ENCODE measurements at regions not wholly inside any gene's neighbourhood (a gene's known extent, or its start where the extent isn't known, plus 50 kb on each side); places are given as distances from the start of the nearest gene placed in this dataset.

DNA sequence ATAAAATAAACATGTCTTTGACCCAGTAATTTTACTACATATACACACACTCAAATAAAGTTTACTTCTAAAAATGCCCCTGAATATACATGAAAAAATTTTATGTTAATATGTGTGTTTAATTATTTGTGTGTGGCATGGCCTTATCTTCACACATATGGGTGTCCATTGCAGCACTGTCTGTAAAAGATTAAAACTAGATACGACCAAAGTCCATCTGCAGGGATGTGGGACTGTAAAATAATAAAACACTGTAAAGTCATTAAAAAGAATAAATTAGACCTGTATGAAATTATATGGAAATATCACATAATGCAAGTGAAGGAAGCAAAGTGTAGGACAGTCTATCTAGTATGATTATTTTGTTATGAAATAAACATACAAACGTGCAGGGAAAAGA, 337.3 kb downstream of the RND3 start:
- RAD21 ChIA-PET (ENCODE audit: low non-redundant PET in 1 of 2, low total read pairs in 2 of 2, uncharacterized antibody in 2 of 2, unreplicated experiment in 2 of 2) = no interaction called here
- Histone ChIP-seq H3K9ac (ENCODE audit: low read length) (no peak overlapping the region), H3K4me3 (replicated peaks in 1 of 2; ENCODE audit: low read depth in 1 of 2, low read length in 2 of 2) (no peak overlapping the region), H3K36me3 (ENCODE audit: control insufficient read depth in 1 of 2, insufficient read depth in 2 of 2, low read length in 2 of 2) (no peaks in the 10 kb centered on the region), H3K79me2 (ENCODE audit: insufficient read depth, low read length) (no peaks in the 10 kb centered on the region), H3K27ac (ENCODE audit: low read depth, low read length) (no peak overlapping the region), H3K9me3 (ENCODE audit: control insufficient read depth in 1 of 2, insufficient read depth in 1 of 2, low read depth in 1 of 2, low read length in 2 of 2) (no peaks in the 10 kb centered on the region), H2AFZ (ENCODE audit: low read depth, low read length, poor library complexity, severe bottlenecking) (no peak overlapping the region), H3K9me2 (ENCODE audit: insufficient read depth) (no peaks in the 10 kb centered on the region), H4K20me1 (ENCODE audit: insufficient read depth) (no peaks in the 10 kb centered on the region), H3K4me1 (ENCODE audit: control insufficient read depth in 1 of 2, insufficient read depth in 2 of 2, low read length in 2 of 2) (no peaks in the 10 kb centered on the region), H3K4me2 (ENCODE audit: low read length) (no peak overlapping the region), H3K27me3 (ENCODE audit: insufficient read depth, low read length) (no peaks in the 10 kb centered on the region)
- ATAC-seq (no peak), DNase-seq (ENCODE audit: low read depth, low spot score) (no peak)
- intact Hi-C loops (cut with micrococcal nuclease) = no loop called here
- CTCF ChIA-PET = no interaction called here
- POLR2A ChIA-PET = no interaction called here
- BruUV-seq (replicated peaks) = no TSS peak
- TF ChIP-seq, protein P1, sequence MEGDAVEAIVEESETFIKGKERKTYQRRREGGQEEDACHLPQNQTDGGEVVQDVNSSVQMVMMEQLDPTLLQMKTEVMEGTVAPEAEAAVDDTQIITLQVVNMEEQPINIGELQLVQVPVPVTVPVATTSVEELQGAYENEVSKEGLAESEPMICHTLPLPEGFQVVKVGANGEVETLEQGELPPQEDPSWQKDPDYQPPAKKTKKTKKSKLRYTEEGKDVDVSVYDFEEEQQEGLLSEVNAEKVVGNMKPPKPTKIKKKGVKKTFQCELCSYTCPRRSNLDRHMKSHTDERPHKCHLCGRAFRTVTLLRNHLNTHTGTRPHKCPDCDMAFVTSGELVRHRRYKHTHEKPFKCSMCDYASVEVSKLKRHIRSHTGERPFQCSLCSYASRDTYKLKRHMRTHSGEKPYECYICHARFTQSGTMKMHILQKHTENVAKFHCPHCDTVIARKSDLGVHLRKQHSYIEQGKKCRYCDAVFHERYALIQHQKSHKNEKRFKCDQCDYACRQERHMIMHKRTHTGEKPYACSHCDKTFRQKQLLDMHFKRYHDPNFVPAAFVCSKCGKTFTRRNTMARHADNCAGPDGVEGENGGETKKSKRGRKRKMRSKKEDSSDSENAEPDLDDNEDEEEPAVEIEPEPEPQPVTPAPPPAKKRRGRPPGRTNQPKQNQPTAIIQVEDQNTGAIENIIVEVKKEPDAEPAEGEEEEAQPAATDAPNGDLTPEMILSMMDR (IDR thresholded peaks at IDR 0.05 in 2 of 3, conservative IDR thresholded peaks at IDR 0.05 in 1 of 3; ENCODE audit: borderline replicate concordance in 1 of 3, insufficient read depth in 1 of 3, low read depth in 2 of 3, low read length in 2 of 3) = no peak

DNA sequence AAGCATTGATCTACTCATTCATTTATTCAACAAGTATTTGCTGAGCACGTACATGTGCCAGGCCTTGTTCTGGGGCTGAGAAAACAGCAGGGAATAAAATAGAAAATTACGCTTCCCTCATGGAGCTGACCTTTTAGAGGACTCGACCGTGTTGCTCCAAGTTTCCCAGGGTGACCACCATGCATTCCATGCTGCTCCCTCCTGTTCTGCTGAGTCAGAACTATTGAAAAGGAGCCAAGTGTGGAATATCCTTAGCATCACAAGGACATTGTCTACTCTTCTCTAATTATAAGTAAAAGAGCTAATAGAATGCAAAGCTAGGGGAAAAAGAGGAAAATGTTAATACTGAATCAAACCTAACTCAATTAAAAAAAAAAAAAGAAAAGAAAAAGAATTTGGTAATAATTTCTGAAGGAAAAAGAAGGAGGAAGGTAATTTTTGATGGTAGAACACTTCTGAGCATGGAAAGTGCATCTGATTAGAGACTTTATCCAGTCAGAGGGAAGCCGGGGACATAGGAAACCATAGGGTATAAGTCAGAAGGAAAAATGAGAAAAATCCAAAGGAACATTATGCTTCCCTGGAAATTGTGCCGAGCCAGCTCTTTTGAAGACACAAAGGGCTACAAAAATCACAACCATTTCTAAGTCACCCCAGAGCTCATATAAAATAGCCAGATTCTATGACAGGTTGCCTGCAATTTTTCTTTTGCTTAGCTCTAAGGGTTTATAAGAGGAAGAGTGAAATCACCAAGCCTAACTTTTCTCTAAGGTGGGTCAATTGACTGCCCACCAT, 339.4 kb downstream of the RND3 start:
- Histone ChIP-seq H3K4me3 (replicated peaks in 1 of 2; ENCODE audit: low read depth in 1 of 2, low read length in 2 of 2) (no peak overlapping the region), H3K9ac (ENCODE audit: low read length) (no peak overlapping the region), H3K4me2 (ENCODE audit: low read length) (no peak overlapping the region), H3K27me3 (ENCODE audit: insufficient read depth, low read length) (no peaks in the 10 kb centered on the region), H3K9me2 (ENCODE audit: insufficient read depth) (no peaks in the 10 kb centered on the region), H3K9me3 (ENCODE audit: control insufficient read depth in 1 of 2, insufficient read depth in 1 of 2, low read depth in 1 of 2, low read length in 2 of 2) (no peaks in the 10 kb centered on the region), H2AFZ (ENCODE audit: low read depth, low read length, poor library complexity, severe bottlenecking) (no peak overlapping the region), H3K4me1 (ENCODE audit: control insufficient read depth in 1 of 2, insufficient read depth in 2 of 2, low read length in 2 of 2) (peaks cover 0 to 4% of the 10 kb centered on the region in 2 experiments; a peak in 1 of 4 replicates), H3K79me2 (ENCODE audit: insufficient read depth, low read length) (no peaks in the 10 kb centered on the region), H4K20me1 (ENCODE audit: insufficient read depth) (no peaks in the 10 kb centered on the region), H3K36me3 (ENCODE audit: control insufficient read depth in 1 of 2, insufficient read depth in 2 of 2, low read length in 2 of 2) (no peaks in the 10 kb centered on the region), H3K27ac (ENCODE audit: low read depth, low read length) (no peak overlapping the region)
- CTCF ChIA-PET = no interaction called here
- ATAC-seq = no peak
- DNase-seq (ENCODE audit: low read depth, low spot score) = no peak
- POLR2A ChIA-PET = no interaction called here
- RAD21 ChIA-PET (ENCODE audit: low non-redundant PET in 1 of 2, low total read pairs in 2 of 2, uncharacterized antibody in 2 of 2, unreplicated experiment in 2 of 2) = no interaction called here
- BruUV-seq (replicated peaks) = no TSS peak
- intact Hi-C loops (cut with micrococcal nuclease) = no loop called here
- TF ChIP-seq, protein P2, sequence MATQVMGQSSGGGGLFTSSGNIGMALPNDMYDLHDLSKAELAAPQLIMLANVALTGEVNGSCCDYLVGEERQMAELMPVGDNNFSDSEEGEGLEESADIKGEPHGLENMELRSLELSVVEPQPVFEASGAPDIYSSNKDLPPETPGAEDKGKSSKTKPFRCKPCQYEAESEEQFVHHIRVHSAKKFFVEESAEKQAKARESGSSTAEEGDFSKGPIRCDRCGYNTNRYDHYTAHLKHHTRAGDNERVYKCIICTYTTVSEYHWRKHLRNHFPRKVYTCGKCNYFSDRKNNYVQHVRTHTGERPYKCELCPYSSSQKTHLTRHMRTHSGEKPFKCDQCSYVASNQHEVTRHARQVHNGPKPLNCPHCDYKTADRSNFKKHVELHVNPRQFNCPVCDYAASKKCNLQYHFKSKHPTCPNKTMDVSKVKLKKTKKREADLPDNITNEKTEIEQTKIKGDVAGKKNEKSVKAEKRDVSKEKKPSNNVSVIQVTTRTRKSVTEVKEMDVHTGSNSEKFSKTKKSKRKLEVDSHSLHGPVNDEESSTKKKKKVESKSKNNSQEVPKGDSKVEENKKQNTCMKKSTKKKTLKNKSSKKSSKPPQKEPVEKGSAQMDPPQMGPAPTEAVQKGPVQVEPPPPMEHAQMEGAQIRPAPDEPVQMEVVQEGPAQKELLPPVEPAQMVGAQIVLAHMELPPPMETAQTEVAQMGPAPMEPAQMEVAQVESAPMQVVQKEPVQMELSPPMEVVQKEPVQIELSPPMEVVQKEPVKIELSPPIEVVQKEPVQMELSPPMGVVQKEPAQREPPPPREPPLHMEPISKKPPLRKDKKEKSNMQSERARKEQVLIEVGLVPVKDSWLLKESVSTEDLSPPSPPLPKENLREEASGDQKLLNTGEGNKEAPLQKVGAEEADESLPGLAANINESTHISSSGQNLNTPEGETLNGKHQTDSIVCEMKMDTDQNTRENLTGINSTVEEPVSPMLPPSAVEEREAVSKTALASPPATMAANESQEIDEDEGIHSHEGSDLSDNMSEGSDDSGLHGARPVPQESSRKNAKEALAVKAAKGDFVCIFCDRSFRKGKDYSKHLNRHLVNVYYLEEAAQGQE (IDR thresholded peaks at IDR 0.05; ENCODE audit: low read depth) = no peak
- TF ChIP-seq EGR1 (IDR thresholded peaks at IDR 0.05; ENCODE audit: low read depth) = no peak
- no peak for TF ChIP-seq ELF1 (IDR thresholded peaks at IDR 0.05; ENCODE audit: borderline replicate concordance, low read depth)
- TF ChIP-seq POLR2A (IDR thresholded peaks at IDR 0.05; ENCODE audit: borderline replicate concordance, extremely low read depth, insufficient read depth, insufficient read length) = no peak
- TF ChIP-seq EZH2phosphoT487 (IDR thresholded peaks at IDR 0.05; ENCODE audit: borderline replicate concordance) = no peak
- TF ChIP-seq, protein P3, sequence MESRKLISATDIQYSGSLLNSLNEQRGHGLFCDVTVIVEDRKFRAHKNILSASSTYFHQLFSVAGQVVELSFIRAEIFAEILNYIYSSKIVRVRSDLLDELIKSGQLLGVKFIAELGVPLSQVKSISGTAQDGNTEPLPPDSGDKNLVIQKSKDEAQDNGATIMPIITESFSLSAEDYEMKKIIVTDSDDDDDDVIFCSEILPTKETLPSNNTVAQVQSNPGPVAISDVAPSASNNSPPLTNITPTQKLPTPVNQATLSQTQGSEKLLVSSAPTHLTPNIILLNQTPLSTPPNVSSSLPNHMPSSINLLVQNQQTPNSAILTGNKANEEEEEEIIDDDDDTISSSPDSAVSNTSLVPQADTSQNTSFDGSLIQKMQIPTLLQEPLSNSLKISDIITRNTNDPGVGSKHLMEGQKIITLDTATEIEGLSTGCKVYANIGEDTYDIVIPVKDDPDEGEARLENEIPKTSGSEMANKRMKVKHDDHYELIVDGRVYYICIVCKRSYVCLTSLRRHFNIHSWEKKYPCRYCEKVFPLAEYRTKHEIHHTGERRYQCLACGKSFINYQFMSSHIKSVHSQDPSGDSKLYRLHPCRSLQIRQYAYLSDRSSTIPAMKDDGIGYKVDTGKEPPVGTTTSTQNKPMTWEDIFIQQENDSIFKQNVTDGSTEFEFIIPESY (IDR thresholded peaks at IDR 0.05; ENCODE audit: extremely low read depth, insufficient replicate concordance, low read length) = no peak
- no peak for TF ChIP-seq CEBPB (IDR thresholded peaks at IDR 0.05; ENCODE audit: low read depth)
- no peak for TF ChIP-seq FOSL1 (IDR thresholded peaks at IDR 0.05; ENCODE audit: low read depth)
- no peak for TF ChIP-seq EZH2 (IDR thresholded peaks at IDR 0.05)
- no peak for TF ChIP-seq SP1 (IDR thresholded peaks at IDR 0.05; ENCODE audit: low read depth)
- no peak for TF ChIP-seq SIN3A (IDR thresholded peaks at IDR 0.05; ENCODE audit: low read depth)
- TF ChIP-seq ZFX (IDR thresholded peaks at IDR 0.05) = no peak
